HG03095 (cell line): ENCODE measurements at regions not wholly inside any gene's neighbourhood (a gene's known extent, or its start where the extent isn't known, plus 50 kb on each side); places are given as distances from the start of the nearest gene placed in this dataset.
A peak's percentile ranks its signal among the peaks of the same experiment; 100 is the strongest.

Experiments
- ATAC-seq: cut with Tn5 transposase; IDR thresholded peaks from one replicate; pipeline ENCODE4 v1.9.1; 2021; ENCODE audit warnings: moderate library complexity; ENCODE audit not compliant: unreplicated experiment

DNA sequence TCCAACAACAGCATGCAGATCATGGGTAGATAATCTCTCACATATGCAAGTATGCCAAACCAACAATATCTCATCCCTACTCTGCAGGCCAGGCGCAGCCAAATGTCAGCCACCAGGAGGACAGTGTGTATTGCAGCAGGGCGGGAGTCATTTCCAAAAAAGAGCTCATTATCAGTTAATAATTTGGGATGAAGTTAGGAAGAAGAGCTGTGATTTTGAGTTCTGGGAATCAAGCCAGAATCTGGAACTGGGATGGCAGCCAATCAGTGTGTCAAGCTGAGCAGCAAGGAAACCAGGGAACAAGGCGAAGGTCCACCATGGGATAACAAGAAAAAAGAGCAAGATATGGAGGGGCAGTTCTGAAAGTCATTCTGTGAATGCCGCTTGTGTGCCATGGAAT is 88.2 kb upstream of the CAMK2D start:
- ATAC-seq = no peak

DNA sequence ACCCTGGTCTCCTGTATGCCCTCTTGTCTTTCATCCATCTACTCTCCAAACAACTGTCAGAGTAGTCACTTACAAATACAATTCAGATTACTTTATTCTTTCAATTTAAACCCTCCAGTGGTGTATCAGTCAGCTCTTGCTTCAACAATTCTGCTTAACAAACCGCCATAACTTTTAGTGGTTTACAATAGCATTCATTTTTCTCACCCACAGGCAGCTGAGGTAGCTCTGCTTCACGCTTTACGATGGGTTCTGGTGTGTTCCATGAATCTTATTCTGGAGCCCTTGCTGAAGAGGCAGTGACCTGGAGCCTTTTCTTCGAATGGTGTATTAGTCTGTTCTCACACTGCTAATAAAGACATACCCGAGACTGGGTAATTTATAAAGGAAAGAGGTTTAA is 86.2 kb upstream of the CAMK2D start:
- no peak for ATAC-seq

DNA sequence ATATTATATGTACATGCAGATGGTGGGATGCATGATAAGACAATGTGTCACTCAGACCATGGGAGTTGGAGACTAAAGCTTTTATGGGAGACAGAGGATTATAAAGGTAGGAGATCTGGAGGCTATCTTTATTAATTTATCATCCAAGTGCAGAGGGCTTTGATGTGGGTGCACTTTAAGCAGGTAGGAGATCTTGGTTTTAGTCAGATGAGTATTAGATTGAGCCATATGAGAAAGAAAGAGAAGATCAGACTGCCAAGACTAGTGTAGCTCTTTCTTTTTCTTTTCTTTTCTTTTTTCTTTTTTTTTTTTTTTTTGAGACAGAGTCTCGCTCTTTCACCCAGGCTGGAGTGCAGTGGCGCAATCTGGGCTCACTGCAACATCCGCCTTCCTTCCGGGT is 84.9 kb upstream of the CAMK2D start:
- no peak for ATAC-seq

DNA sequence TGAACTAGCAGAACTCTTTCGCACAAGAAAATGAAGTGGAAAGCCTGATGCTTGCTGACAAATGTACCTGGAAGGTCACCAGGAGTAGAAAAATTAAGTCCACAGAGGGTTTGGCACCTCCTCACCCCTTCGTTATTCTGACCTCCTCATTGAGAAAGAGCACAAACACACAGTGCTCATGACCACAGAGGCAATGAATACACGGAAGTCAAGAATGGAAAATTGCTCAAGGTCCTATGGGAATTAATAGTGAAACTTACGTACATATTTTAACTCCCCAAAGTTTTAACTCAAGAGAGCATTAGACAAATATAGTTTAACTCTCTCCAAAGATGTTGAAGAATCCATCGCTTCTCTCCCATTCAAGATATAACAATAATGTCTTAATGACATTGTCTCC is 83.6 kb upstream of the CAMK2D start:
- no peak for ATAC-seq

DNA sequence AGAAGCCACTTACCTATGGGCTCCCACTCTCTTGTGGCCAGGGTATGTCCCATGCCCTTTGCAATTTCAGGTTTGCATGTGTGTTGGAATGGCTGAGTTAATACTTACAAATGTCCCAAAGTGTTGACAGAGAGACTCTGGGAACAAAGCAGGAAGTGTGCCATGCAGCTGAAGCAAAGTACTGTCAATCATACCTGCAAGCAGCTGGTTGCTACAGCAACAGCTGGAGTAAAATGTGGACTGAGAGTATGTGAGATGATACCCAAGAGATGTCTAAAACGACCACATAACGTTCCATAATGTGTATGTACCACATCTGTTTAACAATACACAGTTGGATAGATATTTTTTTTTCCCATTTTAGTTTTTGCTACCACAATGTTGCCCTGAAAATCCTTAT is 82.8 kb upstream of the CAMK2D start:
- ATAC-seq = no peak

DNA sequence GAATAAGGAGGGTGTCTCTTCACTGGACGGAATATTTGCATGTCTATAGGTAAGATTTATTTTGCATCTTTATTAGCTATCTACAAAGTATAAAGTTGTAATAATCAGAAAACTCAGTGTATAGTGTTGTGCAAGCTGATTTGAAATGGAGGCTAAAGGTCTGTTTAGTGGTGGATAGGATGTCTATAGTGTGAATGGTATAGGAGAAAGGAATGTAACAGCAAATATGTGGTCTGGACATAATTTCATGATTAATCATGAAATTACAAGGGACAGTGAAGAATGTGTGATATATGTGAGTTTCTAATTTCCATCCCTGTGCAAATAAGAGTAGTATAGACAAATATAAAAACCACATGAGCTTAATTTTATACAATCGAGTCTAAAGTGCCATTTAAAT is 79.3 kb upstream of the CAMK2D start:
- ATAC-seq = no peak

DNA sequence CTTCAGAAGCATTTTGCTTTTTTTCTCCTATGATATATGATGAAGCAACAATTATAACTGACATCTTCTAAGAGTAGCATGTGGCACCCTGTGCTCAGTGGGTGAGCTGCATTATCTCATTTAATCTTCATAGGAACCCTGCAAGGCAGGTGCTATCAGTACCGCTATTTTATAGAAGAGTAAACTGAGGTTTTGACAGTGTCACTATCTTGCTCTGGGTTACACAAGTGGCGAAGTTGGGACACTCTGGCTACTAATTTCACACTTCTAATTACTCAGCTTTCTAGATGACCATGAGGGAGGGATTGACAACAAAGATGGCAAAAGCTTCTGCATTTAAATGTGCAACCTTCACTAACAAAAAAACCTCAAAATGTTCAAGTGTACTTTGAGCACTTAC is 76.9 kb upstream of the CAMK2D start:
- no peak for ATAC-seq

DNA sequence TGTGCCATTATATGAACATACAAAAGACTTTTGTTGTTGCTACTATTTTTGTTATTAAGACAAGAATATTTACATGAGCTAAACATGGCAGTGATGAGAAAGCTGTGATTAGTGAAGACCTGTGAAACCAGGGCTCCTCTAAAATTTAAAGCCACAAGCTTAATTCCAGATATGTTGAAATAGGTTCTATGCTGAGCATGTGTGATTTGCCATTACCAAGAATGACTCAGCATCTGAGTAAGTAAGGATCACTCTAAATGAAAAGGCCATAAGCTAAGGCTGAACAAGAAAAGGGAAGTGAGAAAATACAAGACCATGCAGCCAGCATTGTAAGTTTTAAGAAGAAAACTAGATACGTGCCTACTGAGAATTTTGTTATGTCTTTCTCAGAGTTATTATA is 75.9 kb upstream of the CAMK2D start:
- ATAC-seq = peak; percentile 100

DNA sequence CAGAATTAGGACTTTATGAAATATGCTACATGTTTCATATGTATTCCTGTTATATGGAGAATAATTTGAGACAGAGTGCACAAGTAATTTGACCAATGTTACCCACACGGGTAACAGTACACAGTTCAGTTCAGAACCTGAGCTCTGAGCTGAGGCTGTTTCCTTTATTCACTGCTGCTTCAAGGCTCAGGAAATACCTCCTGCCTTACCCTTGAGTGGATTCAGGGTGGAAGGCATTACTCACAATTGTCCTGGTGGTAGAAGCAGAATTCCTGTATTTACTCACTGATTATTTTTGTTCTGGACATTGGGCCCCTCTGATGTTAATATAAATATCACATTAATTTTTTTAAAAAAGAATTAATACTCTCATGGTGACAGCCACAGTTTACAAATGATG is 73.5 kb upstream of the CAMK2D start:
- ATAC-seq = no peak

DNA sequence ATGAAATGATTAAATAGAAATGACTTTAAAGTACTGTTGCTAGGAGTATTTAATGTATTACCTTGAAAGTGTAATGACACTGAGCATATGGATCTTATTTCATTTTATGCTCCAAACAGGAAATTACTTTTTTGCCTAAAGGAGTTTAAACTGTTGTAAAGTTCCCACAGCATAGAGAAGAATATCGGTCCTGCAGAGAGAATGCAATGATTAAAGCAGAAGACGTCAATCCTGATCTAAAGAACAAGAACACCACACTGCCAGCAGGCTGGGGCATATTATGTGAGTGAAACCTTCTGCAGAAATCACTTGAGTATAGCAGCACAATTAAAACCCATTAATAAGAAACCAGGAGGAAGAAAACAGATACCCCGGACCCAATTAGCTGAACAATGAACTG is 72.8 kb upstream of the CAMK2D start:
- no peak for ATAC-seq

DNA sequence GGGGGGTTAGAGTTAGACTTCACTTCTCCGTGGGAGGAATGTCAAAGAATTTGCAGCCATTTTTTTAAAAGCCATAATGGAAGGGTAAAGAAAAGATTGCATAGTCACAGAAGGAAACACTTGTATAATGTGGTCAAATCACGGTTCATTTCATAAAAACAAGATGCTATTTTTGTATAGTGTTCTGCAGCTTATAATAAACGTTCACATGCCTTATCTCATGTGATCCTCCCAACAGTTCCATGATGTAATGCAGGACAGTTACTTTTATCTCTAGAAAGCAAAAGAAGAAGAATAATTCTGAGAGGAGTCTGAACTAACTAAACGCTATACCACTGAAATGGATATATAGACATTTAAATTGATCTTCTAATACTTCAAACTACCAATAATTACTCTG is 71.3 kb upstream of the CAMK2D start:
- ATAC-seq = no peak

DNA sequence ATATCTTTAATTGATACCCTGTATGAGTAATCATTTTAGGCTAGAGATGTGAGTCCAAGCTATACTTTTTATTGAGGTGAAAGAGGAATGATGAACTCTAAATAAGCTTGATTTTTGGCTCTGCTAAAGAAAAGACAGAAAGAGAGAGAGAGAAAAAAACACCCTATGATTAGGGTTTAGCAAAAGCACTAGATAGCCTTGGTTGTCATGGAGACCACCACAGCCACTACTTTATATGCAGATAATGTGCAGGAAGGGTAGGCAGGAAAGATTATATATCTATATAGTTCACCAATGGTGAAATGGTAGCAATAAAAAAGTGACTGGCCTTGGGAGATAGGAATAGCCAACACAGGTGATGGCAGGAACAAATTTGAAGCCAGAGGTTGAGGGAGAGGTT is 69.9 kb upstream of the CAMK2D start:
- ATAC-seq = no peak

DNA sequence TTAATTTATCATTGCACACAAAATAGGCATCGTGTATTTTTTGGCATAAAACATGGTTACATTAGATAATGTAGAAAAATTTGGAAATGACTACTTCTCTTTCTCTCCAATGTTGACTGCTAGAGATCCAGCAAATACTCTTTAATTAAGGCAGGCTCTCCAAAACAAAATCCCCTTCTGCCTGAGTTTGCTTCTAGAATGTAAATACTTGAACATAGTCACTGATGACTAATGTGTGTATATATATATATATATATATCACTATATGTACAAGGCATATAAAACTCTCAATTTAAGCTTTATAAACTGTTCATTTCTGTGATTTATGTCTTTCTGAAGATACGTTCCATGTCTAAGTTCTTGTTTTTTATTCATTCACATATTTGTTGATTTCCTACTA is 67.2 kb upstream of the CAMK2D start:
- no peak for ATAC-seq

DNA sequence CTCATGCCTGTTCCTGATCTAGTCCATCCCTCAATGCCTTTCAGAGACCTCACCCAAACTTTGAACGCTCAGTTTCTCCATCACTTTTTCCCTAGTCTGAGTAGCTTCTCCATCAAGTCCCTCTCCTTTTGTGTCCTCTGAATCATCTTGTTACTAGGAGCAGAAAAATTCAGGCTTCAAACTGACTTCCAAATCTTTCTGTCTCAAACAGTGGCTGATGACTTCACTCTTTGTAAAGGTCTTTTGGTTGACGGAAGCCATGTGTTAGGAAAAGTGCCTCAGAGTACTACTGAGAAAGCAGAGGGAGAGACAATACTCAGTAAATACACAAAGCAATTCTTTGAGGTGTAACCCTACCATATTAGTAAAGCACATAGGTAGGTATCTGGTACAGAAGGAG is 65.7 kb upstream of the CAMK2D start:
- no peak for ATAC-seq

DNA sequence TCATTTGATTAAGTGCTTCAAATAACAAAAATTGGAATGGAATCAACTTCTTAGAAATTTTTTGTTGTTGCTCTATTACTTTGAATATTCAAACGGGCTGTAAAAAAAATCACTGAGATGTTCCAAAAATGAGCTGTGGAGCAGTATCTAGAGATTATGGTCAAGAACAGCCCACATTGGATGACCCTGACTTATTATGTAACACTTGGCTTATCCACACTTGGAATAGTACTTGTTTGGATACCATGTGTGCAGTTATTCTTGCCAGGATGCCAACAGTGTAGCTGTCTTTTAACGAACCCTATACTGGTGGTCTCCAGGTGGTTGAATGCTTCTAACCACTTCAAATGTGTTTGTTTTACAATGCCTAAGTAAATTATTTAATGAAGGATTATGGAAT is 64.9 kb upstream of the CAMK2D start:
- no peak for ATAC-seq

DNA sequence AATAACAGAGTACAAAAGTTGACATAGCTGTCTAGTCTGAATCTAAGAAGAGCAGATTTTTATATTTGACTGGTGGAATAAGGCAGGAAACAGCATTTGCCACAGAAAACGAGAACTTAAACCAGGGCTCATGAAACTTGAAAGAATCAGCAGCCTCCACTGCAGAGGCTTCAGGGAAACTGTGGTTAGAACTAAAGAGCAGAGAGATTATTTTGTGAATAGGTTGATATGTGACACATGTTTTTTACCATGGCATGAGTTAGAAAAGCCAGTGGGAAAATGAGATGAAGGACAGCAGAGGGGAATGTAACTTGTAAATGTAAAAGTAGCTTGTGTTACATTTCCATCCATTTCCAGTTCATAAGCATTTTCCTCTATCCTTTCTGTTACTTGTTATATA is 63.7 kb upstream of the CAMK2D start:
- peak; percentile 61 for ATAC-seq

DNA sequence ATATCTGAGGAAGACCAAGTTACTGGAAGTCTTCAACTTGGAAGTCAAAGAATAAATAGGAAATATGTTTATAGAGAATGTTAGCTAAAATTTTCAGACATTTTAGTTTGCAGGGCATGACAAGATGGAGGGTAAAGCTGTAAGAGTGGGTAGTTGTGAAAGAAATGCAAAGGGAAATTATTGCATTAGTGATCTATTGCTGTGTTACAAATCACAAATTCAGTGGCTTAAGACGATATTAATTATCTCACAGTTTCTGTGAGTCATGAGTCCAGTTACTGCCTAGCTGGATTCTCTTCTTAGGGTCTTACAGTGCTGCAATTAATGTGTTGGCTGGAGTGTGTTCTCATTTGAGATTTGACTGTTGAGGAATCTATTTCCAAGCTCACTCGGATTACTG is 62.9 kb upstream of the CAMK2D start:
- ATAC-seq = no peak

DNA sequence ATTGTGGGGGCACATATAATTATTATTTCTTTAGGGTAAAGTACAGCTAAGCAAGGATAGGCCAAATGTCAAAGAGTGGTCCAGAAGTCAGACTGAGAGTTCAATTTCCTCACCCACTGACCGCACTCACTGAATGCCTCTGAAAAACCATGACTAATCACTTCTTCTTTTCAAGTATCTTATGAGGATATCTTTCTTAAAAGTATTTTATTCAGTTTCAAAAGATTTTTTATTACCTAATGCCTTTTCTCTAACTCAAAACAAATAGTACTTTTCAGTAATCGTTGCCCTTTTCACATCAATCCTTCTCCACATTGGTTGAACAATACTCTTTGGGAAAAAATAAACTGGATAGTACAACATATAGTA is 61.7 kb upstream of the CAMK2D start:
- ATAC-seq = peak; percentile 76

DNA sequence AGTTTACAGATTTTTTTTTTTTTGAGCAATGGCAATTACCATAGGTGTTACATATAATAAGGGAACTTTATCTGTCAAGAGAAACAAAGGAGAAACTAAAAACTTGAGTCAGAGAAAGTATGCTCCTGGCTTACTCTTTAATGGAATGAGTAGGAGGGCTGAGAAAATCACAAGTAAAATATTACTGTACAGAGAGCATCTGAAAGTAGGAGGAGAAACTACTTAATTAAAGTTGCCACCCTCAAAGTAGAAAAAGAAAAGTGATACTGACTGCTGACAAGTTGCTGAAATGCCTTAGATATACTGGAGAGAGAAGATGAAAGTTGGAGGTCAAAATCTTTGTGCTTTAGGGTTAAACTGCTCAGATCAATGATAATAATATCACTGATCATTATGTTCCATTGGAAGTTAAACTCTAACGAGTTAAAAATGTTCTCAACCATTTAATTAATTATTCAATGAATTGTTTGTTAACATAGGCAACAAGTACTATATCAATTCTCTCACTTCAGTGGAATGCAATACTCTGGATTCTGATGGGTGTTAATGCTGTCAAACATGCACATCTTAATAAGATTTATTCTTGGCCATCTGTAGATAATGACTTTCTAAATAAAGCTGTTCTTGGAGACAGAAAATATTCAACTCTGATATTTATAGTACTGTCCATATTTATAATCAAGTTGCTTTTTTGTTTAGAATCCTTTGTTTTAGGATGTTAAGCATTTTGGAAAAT is 61.2 kb upstream of the CAMK2D start:
- peak; percentile 67 for ATAC-seq

DNA sequence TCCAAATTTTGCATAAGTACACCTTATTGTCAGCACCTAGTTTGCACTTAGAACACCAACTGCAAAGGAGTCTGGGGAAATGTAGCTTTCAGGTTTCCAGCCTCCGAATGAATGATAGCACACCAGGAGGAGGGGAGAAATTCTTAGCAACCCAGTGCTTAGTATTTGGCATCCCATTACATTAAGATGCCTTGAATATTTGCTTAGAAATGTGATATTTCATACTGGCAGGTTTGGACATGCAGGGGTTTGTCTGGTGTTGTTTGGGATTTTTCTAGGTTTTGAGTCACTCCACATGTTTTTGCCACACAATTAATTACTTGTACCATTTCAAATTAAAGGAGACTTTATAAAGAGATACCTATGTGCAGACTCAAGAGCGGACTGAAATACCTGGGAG is 60.3 kb upstream of the CAMK2D start:
- no peak for ATAC-seq

DNA sequence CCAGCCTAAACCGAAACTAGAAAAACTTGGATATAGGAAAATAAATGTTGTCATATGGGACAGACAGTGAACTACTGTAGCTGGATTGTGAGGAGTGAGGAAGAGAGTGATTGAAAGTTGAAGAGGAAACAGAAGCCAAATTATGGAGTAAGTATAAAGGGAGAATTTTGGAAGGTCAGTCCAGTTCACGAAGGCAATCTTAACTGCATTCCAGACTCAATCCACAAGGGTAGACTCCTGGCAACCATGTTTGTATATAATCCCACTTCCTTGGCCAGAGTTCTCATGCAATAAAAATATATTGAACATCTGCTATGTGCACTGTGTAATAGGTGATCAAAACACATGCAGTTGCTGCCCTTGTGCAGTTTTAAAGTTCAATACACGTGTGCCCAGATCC is 58.6 kb upstream of the CAMK2D start:
- no peak for ATAC-seq

DNA sequence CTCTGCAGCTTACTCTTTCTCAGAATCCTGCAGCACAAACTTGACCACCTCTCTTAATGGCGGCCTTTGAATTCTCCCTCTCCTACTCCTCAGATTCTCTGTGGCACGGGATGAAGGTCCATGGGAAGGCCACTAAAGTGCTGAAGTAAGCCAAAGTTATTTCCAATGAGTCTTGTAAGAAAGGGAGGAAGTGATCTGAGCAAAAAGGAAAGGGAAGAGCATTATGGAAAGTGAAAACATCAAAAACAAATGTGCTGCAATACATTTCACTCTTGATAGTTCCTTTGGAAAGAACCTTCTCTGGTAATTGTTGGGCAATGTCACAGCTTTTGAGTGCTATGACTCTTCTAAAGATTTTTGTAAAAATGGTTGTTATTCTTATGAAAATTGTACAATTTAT is 54.3 kb upstream of the CAMK2D start:
- ATAC-seq = no peak

DNA sequence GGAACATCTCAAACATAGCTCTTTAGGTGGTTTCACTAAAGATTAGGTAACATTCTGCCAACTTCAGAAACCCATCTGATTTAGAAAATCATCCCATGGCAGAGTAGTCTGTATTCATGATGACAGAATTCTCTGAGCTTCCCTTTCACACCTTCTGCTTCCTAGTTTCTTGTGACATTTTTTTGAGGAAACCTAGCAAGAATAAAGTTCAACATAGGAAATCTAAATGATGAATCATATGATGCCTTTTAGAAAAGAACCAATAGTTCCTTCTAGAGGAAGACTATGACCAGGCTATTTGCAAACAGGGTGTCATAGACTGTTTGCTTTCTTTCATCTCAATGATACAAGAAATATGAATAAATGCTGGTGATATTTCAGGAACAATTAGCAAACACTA is 49.8 kb upstream of the CAMK2D start:
- no peak for ATAC-seq
